ENCODE measurements at regions not wholly inside any gene's neighbourhood (a gene's known extent, or its start where the extent isn't known, plus 50 kb on each side); places are given as distances from the start of the nearest gene placed in this dataset.

DNA sequence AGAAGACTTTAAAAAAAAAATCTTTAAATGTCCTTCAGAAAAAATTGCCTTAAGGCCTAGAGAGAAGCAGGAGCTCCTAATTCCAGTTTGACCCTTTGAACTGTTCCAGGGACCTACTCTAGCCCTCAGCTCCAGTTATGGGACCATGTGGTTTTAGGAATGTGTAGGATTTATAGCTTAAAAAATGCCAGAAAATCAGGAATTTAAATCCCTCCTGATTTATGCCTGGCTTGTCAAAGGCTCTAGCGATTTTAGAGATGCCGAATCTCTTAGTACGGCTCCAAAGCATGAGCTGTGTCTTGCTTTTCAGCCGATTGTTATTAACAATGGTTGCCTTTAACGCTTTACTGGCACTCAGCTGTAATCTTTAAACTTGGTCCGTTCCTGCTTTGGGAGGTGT, 130.6 kb upstream of the NPVF start:
- Histone ChIP-seq H3K27ac (ENCODE audit: low read length) (no peak overlapping the region), H3K36me3 (ENCODE audit: insufficient read depth, low read length) (no peaks in the 10 kb centered on the region), H3K9ac (ENCODE audit: low read depth, low read length) (no peak overlapping the region), H3K9me3 (ENCODE audit: insufficient read depth, low read length, severe bottlenecking) (no peaks in the 10 kb centered on the region), H3K4me3 (ENCODE audit: low read depth in 1 of 2, low read length in 2 of 2) (no peak overlapping the region), H3K4me1 (ENCODE audit: insufficient read depth, low read length) (no peaks in the 10 kb centered on the region), H3K79me2 (ENCODE audit: insufficient read depth, low read length) (no peaks in the 10 kb centered on the region), H2AFZ (ENCODE audit: low read depth, low read length) (no peak overlapping the region), H4K20me1 (ENCODE audit: insufficient read depth, low read length) (no peaks in the 10 kb centered on the region), H3K27me3 (ENCODE audit: insufficient read depth, low read length, poor library complexity) (peaks cover 6% of the 10 kb centered on the region), H3K4me2 (ENCODE audit: insufficient read depth, low read length) (no peak overlapping the region)
- ATAC-seq (ENCODE audit: insufficient read depth, low read depth) (no peak), DNase-seq (no peak)
- TF ChIP-seq, protein P1, sequence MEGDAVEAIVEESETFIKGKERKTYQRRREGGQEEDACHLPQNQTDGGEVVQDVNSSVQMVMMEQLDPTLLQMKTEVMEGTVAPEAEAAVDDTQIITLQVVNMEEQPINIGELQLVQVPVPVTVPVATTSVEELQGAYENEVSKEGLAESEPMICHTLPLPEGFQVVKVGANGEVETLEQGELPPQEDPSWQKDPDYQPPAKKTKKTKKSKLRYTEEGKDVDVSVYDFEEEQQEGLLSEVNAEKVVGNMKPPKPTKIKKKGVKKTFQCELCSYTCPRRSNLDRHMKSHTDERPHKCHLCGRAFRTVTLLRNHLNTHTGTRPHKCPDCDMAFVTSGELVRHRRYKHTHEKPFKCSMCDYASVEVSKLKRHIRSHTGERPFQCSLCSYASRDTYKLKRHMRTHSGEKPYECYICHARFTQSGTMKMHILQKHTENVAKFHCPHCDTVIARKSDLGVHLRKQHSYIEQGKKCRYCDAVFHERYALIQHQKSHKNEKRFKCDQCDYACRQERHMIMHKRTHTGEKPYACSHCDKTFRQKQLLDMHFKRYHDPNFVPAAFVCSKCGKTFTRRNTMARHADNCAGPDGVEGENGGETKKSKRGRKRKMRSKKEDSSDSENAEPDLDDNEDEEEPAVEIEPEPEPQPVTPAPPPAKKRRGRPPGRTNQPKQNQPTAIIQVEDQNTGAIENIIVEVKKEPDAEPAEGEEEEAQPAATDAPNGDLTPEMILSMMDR (IDR thresholded peaks at IDR 0.05; ENCODE audit: borderline replicate concordance, extremely low read depth, low read length, poor library complexity, severe bottlenecking) = no peak
- no peak for TF ChIP-seq EZH2 (IDR thresholded peaks at IDR 0.05; ENCODE audit: borderline replicate concordance, low read depth, low read length, severe bottlenecking)

DNA sequence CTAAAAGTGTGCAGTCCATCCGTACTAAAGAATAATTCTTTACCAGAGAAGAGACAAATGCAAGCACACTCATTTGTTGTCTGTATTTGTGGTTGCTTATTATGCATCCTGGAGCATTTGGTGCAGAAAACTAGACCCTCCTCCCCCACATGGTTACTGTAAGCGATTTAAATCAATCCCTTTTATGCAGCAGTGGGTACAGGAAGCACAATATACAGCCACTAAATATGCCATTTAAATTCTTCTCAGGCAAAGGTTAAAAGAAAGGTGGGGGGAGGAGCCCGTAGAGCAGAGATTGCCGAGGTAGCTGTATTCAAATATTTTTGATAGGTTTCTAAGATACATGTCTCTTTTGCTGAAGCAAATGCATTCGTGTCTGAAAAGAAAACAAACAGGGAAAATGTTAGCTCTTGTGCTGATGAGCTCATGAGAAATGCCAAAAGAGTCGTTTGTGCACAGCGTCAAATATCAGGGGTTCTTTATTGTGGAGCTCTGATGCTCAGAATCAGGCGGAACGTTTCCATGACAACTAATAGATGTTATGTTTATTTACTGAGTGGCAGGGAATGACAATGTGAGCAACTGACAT, 131.3 kb upstream of the NPVF start:
- no peaks in the 10 kb centered on the region for H3K9me3 ChIP-seq (ENCODE audit: insufficient read depth, low read length, severe bottlenecking)
- H3K27ac ChIP-seq (ENCODE audit: low read length) = no peak overlapping the region
- no peak overlapping the region for H3K4me3 ChIP-seq (ENCODE audit: low read depth in 1 of 2, low read length in 2 of 2)
- no peak for DNase-seq
- no peaks in the 10 kb centered on the region for H3K79me2 ChIP-seq (ENCODE audit: insufficient read depth, low read length)
- TF ChIP-seq, protein P1 (IDR thresholded peaks at IDR 0.05; ENCODE audit: borderline replicate concordance, extremely low read depth, low read length, poor library complexity, severe bottlenecking) = no peak
- TF ChIP-seq EZH2 (IDR thresholded peaks at IDR 0.05; ENCODE audit: borderline replicate concordance, low read depth, low read length, severe bottlenecking) = no peak
- no peak for ATAC-seq (ENCODE audit: insufficient read depth, low read depth)
- no peak overlapping the region for H3K4me2 ChIP-seq (ENCODE audit: insufficient read depth, low read length)
- H3K9ac ChIP-seq (ENCODE audit: low read depth, low read length) = no peak overlapping the region
- H3K36me3 ChIP-seq (ENCODE audit: insufficient read depth, low read length) = no peaks in the 10 kb centered on the region
- H4K20me1 ChIP-seq (ENCODE audit: insufficient read depth, low read length) = no peaks in the 10 kb centered on the region
- no peak overlapping the region for H2AFZ ChIP-seq (ENCODE audit: low read depth, low read length)
- peaks cover 9% of the 10 kb centered on the region for H3K27me3 ChIP-seq (ENCODE audit: insufficient read depth, low read length, poor library complexity)
- H3K4me1 ChIP-seq (ENCODE audit: insufficient read depth, low read length) = no peaks in the 10 kb centered on the region

DNA sequence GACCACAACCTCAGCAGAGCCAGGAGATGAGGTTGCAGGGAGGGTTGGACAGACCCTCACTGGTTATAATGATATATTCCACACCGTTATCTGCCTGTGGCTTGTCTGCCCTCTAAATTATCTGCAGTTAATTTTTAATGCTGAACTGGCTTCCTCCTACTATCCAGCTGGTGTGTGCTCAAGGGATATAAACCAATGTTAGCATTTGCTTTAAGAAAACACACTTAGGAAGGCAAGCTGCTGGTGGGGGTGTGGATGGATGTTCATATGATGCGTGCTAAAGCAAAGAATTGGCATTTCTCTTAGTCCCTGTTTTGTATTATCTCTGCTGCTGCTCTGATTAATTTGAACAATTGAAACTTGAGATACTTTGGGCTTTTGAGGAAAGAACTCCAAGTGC, 132.2 kb upstream of the NPVF start:
- Histone ChIP-seq H2AFZ (ENCODE audit: low read depth, low read length) (no peak overlapping the region), H3K36me3 (ENCODE audit: insufficient read depth, low read length) (no peaks in the 10 kb centered on the region), H3K9me3 (ENCODE audit: insufficient read depth, low read length, severe bottlenecking) (no peaks in the 10 kb centered on the region), H3K4me3 (ENCODE audit: low read depth in 1 of 2, low read length in 2 of 2) (no peak overlapping the region), H3K9ac (ENCODE audit: low read depth, low read length) (no peak overlapping the region), H3K4me1 (ENCODE audit: insufficient read depth, low read length) (no peaks in the 10 kb centered on the region), H3K79me2 (ENCODE audit: insufficient read depth, low read length) (no peaks in the 10 kb centered on the region), H4K20me1 (ENCODE audit: insufficient read depth, low read length) (no peaks in the 10 kb centered on the region), H3K27ac (ENCODE audit: low read length) (no peak overlapping the region), H3K27me3 (ENCODE audit: insufficient read depth, low read length, poor library complexity) (peaks cover 9% of the 10 kb centered on the region), H3K4me2 (ENCODE audit: insufficient read depth, low read length) (no peak overlapping the region)
- ATAC-seq (ENCODE audit: insufficient read depth, low read depth) = no peak
- TF ChIP-seq, protein P1 (IDR thresholded peaks at IDR 0.05; ENCODE audit: borderline replicate concordance, extremely low read depth, low read length, poor library complexity, severe bottlenecking) = no peak
- no peak for TF ChIP-seq EZH2 (IDR thresholded peaks at IDR 0.05; ENCODE audit: borderline replicate concordance, low read depth, low read length, severe bottlenecking)
- DNase-seq = no peak

DNA sequence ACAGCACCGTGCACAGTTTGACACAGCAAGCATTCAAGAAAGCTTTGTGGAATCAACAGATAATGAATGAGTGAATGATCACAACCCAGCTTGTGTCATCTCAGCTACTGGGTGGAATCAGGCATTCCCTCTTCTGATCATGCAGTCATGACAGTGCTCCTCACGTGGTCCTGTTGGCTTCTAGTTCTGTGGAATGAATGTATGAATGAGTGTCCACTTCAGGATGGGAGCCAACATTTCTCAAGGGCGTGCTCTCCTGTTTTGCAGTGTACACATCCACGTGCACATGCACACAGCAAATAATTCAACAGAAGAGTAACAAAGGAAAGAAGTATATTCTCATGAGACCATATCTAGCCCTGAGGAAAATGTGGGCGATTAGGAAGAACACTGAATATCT, 133.1 kb upstream of the NPVF start:
- Histone ChIP-seq H3K79me2 (ENCODE audit: insufficient read depth, low read length) (no peaks in the 10 kb centered on the region), H3K4me3 (ENCODE audit: low read depth in 1 of 2, low read length in 2 of 2) (no peak overlapping the region), H3K4me2 (ENCODE audit: insufficient read depth, low read length) (no peak overlapping the region), H3K36me3 (ENCODE audit: insufficient read depth, low read length) (no peaks in the 10 kb centered on the region), H3K27me3 (ENCODE audit: insufficient read depth, low read length, poor library complexity) (peaks cover 9% of the 10 kb centered on the region), H3K4me1 (ENCODE audit: insufficient read depth, low read length) (no peaks in the 10 kb centered on the region), H3K9me3 (ENCODE audit: insufficient read depth, low read length, severe bottlenecking) (no peaks in the 10 kb centered on the region), H4K20me1 (ENCODE audit: insufficient read depth, low read length) (no peaks in the 10 kb centered on the region), H3K9ac (ENCODE audit: low read depth, low read length) (no peak overlapping the region), H2AFZ (ENCODE audit: low read depth, low read length) (no peak overlapping the region), H3K27ac (ENCODE audit: low read length) (no peak overlapping the region)
- ATAC-seq (ENCODE audit: insufficient read depth, low read depth) (no peak), DNase-seq (no peak)
- TF ChIP-seq EZH2 (IDR thresholded peaks at IDR 0.05; ENCODE audit: borderline replicate concordance, low read depth, low read length, severe bottlenecking) = no peak
- TF ChIP-seq, protein P1 (IDR thresholded peaks at IDR 0.05; ENCODE audit: borderline replicate concordance, extremely low read depth, low read length, poor library complexity, severe bottlenecking) = no peak
